Urinary bladder (tissue), 3 donors: ENCODE measurements at regions not wholly inside any gene's neighbourhood (a gene's known extent, or its start where the extent isn't known, plus 50 kb on each side); places are given as distances from the start of the nearest gene placed in this dataset.

Experiments
- DNase-seq: peaks from one replicate; pipeline ENCODE4 v3.0.0-alpha.2; 2015; ENCODE audit errors: extremely low spot score
- H3K27ac ChIP-seq: one replicate; pipeline ENCODE4 v1.5.1; 2013; ENCODE audit warnings: low read depth, mild to moderate bottlenecking, moderate library complexity
- H3K36me3 ChIP-seq: one replicate; pipeline ENCODE4 v1.6.1; 2013; ENCODE audit warnings: mild to moderate bottlenecking, moderate library complexity; ENCODE audit not compliant: insufficient read depth
- H3K4me1 ChIP-seq: one replicate; pipeline ENCODE4 v1.6.1; 2013; ENCODE audit warnings: mild to moderate bottlenecking, moderate library complexity; ENCODE audit not compliant: insufficient read depth
- H3K4me3 ChIP-seq: one replicate; pipeline ENCODE4 v1.5.1; 2013; ENCODE audit warnings: low read depth, low read length
- WGBS: extraction: QIAGEN DNeasy Blood & Tissue Kit; methylation state at CpG from one replicate; pipeline ENCODE4 v1.1.7; 2013; 5-methylcytosine and 5-hydroxymethylcytosine counted together
- donor health status: healthy with polysubstance abuse.
- donor health status: healthy.

- 24% methylated on average over 9 of the region's 9 CpGs for WGBS
- Histone ChIP-seq H3K4me3 (no peak overlapping the region), H3K27ac (no peak overlapping the region), H3K4me1 (no peaks in the 10 kb centered on the region), H3K36me3 (no peaks in the 10 kb centered on the region)
- no peak for DNase-seq
Measured at GRCh38 chr20:40738976-40739375, 49.9 kb upstream of the MAFB start.

GRCh38 chr20:40739841-40740240 lies 50.8 kb upstream of the MAFB start:
- Histone ChIP-seq H3K27ac (no peak overlapping the region), H3K36me3 (no peaks in the 10 kb centered on the region), H3K4me1 (no peaks in the 10 kb centered on the region), H3K4me3 (no peak overlapping the region)
- no peak for DNase-seq
- 94% methylated on average over 1 of the region's 1 CpG for WGBS

GRCh38 chr20:40741507-40742106 lies 52.6 kb upstream of the MAFB start:
- Histone ChIP-seq H3K27ac (no peak overlapping the region), H3K4me3 (no peak overlapping the region), H3K36me3 (no peaks in the 10 kb centered on the region), H3K4me1 (no peaks in the 10 kb centered on the region)
- WGBS = 60% methylated on average over 6 of the region's 6 CpGs
- DNase-seq = no peak

- H3K27ac ChIP-seq = no peak overlapping the region
- H3K36me3 ChIP-seq = no peaks in the 10 kb centered on the region
- no peak overlapping the region for H3K4me3 ChIP-seq
- no peak for DNase-seq
- WGBS = 39% methylated on average over 8 of the region's 8 CpGs
- H3K4me1 ChIP-seq = no peaks in the 10 kb centered on the region
Measured at GRCh38 chr20:40743141-40743775, 54.2 kb upstream of the MAFB start.

GRCh38 chr20:40744072-40744817 lies 55.2 kb upstream of the MAFB start:
- Histone ChIP-seq H3K36me3 (no peaks in the 10 kb centered on the region), H3K4me3 (no peak overlapping the region), H3K4me1 (no peaks in the 10 kb centered on the region), H3K27ac (no peak overlapping the region)
- 73% methylated on average over 15 of the region's 15 CpGs for WGBS
- DNase-seq = no peak

- Histone ChIP-seq H3K27ac (no peak overlapping the region), H3K36me3 (no peaks in the 10 kb centered on the region), H3K4me1 (no peaks in the 10 kb centered on the region), H3K4me3 (no peak overlapping the region)
- DNase-seq = no peak
- 83% methylated on average over 3 of the region's 3 CpGs for WGBS
Measured at GRCh38 chr20:40744818-40745175, 55.8 kb upstream of the MAFB start.

- no peak for DNase-seq
- H3K4me3 ChIP-seq = no peak overlapping the region
- no peaks in the 10 kb centered on the region for H3K4me1 ChIP-seq
- no peaks in the 10 kb centered on the region for H3K36me3 ChIP-seq
- H3K27ac ChIP-seq = no peak overlapping the region
- 68% methylated on average over 5 of the region's 5 CpGs for WGBS
Measured at GRCh38 chr20:40746251-40746650, 57.2 kb upstream of the MAFB start.

- no peak for DNase-seq
- 88% methylated on average over 3 of the region's 3 CpGs for WGBS
- Histone ChIP-seq H3K4me3 (no peak overlapping the region), H3K36me3 (no peaks in the 10 kb centered on the region), H3K27ac (no peak overlapping the region), H3K4me1 (no peaks in the 10 kb centered on the region)
Measured at GRCh38 chr20:40748182-40748581, 59.1 kb upstream of the MAFB start.

- H3K27ac ChIP-seq = no peak overlapping the region
Measured at GRCh38 chr20:40749985-40750506, 61.0 kb upstream of the MAFB start.

GRCh38 chr20:40750541-40751035 lies 61.6 kb upstream of the MAFB start:
- H3K27ac ChIP-seq = no peak overlapping the region
- no peak overlapping the region for H3K4me3 ChIP-seq
- DNase-seq = no peak
- 52% methylated on average over 5 of the region's 5 CpGs for WGBS
- no peaks in the 10 kb centered on the region for H3K4me1 ChIP-seq
- no peaks in the 10 kb centered on the region for H3K36me3 ChIP-seq

More at GRCh38 chr20:40749985-40750506, 61.0 kb upstream of the MAFB start:
- 84% methylated on average over 2 of the region's 2 CpGs for WGBS
- Histone ChIP-seq H3K4me3 (no peak overlapping the region), H3K4me1 (no peaks in the 10 kb centered on the region), H3K36me3 (no peaks in the 10 kb centered on the region)
- DNase-seq = no peak

- WGBS = 85% methylated on average over 4 of the region's 4 CpGs
Measured at GRCh38 chr20:40753472-40753871, 64.4 kb upstream of the MAFB start.

GRCh38 chr20:40754339-40754943 lies 65.4 kb upstream of the MAFB start:
- H3K4me3 ChIP-seq = no peak overlapping the region
- H3K27ac ChIP-seq = no peak overlapping the region
- DNase-seq = no peak
- WGBS = 10% methylated on average over 6 of the region's 6 CpGs
- no peaks in the 10 kb centered on the region for H3K36me3 ChIP-seq
- H3K4me1 ChIP-seq = no peaks in the 10 kb centered on the region

More at GRCh38 chr20:40753472-40753871, 64.4 kb upstream of the MAFB start:
- Histone ChIP-seq H3K27ac (no peak overlapping the region), H3K4me3 (no peak overlapping the region), H3K36me3 (no peaks in the 10 kb centered on the region), H3K4me1 (no peaks in the 10 kb centered on the region)
- no peak for DNase-seq

- DNase-seq = no peak
- no peak overlapping the region for H3K27ac ChIP-seq
- H3K4me1 ChIP-seq = no peaks in the 10 kb centered on the region
Measured at GRCh38 chr20:40757087-40757486, 68.1 kb upstream of the MAFB start.

More at GRCh38 chr20:40757087-40757486, 68.1 kb upstream of the MAFB start:
- Histone ChIP-seq H3K36me3 (no peaks in the 10 kb centered on the region), H3K4me3 (no peak overlapping the region)
